ENCODE measurements at regions not wholly inside any gene's neighbourhood (a gene's known extent, or its start where the extent isn't known, plus 50 kb on each side); places are given as distances from the start of the nearest gene placed in this dataset.

GRCh38 chr17:56009795-56010651 lies 143.3 kb upstream of the ANKFN1 start:
- DNase-seq = peak; percentile 55

DNA sequence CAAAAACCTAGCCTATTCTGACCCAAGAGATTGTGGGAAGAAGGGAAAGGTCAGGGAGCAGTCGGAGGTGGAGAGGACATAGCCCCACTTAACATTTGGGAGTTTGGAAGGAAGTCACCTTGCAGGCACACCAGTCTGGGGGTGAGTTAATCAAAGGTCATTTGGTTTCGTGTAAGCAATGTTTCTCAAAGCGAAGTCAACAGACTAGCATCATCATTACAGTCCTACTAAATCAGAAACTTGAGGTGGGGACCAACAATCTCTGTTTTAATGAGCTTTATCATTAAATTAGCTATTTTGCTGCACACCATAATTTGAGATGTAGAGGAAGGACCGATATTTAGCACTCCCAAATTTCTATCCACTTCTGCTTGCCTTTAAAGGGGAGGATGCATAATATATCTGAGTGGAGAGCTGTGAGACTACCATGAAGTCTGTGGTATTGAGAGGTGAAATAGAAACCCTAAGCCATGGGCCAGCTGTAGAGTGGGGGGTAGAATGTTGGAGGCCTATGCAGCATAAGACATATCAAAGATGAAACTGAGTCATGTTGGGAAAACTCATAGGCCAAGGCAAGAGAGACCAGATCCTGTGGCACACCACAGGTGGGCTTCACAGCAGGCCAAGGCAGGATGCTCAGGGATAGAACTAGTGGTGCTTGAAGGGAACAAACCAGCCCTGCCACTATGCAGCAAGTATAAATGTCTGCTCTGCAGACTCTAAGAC lies 141.7 kb upstream of the ANKFN1 start:
- no peak for DNase-seq

GRCh38 chr17:56018211-56018610 lies 135.1 kb upstream of the ANKFN1 start:
- no peak for DNase-seq

- no peak for DNase-seq
These were observed 132.9 kb upstream of the ANKFN1 start for GRCh38 chr17:56020369-56020768.

DNA sequence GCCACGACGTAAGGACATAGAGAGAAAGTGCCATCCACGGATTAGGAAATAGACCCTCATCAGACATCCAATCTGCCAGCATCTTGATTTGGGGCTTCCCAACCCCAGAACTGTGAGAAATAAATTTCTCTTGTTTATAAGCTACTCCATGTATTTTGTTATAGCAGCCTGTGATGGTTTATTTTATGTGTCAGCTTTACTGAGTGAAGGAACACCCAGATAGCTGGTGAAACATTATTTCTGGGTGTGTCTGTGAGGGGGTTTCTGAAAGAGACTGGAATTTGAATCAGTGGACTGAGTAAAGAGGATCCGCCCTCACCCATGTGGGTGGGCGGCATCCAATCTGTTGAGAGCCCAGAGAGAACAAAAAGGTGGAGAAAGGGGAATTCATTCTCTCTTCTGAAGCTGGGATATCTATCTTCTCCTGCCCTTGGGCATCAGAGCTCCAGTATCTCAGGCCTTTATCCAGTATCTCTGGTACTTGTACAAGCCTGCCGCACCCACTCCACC lies 131.5 kb upstream of the ANKFN1 start:
- no peak for DNase-seq

DNA sequence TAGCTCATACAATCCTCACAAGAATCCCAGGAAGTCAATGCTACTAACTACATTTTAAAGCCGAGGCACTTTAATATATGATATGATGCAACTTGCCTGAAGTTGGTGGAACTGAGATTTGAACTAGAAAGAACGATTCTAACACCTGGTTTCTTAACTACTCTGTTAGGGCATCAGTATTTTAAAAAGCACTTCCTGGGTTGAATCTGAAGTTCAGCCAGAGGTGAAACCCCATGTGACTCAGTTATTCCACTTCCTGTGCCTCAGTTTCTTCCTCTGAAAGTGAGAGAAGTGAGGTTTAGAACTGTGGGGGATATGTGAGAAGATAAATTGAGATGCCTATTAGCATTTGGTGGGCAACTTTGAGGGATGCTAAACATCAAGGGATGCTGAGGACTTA lies 129.4 kb upstream of the ANKFN1 start:
- DNase-seq = no peak

DNA sequence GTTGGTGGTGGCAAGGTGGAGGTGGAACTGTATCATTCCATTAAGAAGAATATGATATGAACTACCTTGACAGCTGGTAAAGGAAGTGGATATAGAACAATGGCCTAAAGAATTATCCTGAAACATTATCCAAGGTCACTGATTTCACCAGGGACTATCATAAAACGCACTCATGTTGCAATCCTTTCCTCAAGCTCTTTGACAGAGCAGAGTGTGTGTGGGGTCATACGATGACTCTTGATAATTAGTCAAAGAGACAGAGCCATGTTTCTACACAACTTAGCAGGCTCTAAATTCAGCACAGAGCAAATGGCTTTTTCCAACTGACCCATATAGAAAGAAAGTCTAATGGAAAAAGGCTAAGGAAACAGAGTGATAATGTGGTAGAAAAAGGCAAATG lies 126.4 kb upstream of the ANKFN1 start:
- no peak for DNase-seq

DNA sequence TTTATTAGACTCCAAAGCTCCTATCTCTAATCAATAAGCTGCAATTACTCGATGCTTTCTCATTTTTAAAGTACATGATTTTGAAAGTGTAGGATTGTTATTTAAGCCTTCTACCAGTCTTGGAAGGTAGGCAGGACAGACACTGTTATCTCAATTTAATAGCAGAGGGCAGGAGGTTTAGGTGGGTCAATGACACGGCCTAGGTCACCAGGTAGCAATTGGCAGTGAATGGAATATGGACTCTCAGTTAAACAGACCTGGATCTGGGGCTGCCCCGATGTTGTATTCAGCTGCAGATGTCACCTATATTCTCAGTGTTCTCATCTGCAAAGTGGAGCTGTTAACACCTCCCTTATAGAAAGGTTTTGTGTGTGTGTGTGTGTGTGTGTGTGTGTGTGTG lies 124.4 kb upstream of the ANKFN1 start:
- DNase-seq = no peak

GRCh38 chr17:56030009-56030624 lies 123.2 kb upstream of the ANKFN1 start:
- DNase-seq = no peak

DNA sequence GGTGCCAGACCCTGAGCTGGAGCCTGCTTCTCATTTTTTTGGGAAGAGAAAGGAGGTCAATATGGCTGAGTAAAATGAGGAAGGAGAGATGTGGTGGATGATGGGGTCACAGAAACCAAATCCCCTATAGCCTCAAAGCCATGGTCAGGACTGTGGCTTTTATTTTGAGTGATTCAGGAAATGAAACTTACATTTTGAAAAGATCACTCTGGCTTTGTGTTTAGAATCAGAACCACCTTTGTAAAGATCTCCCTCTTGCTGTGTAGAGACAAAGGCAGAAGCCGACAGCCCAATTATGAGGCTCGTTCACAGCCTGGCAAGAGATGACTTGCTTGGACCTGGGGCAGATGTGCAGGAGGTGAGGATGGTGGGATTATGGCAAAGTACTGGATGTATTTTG lies 121.6 kb upstream of the ANKFN1 start:
- DNase-seq = no peak

DNA sequence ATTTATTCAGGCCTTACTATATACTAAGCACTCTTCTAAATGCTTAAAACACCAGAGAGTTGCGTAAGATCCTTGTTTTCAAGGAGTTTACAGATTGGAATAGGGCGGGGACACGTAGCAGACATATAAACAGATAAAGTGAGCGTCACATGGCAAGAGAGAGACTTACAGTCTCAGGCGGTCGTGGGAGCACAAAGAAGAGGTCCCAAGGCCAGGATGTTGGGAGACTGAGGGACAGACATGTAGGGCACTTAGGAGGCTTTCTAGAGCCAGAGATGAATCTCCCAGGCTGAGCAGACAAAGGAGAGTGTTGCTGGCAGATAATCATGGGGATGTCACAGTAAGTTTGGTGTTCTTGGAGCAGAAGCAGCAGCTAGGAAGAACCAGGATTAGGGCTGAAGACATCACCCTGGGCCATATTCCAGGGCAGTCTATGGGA lies 119.1 kb upstream of the ANKFN1 start:
- DNase-seq = no peak

DNA sequence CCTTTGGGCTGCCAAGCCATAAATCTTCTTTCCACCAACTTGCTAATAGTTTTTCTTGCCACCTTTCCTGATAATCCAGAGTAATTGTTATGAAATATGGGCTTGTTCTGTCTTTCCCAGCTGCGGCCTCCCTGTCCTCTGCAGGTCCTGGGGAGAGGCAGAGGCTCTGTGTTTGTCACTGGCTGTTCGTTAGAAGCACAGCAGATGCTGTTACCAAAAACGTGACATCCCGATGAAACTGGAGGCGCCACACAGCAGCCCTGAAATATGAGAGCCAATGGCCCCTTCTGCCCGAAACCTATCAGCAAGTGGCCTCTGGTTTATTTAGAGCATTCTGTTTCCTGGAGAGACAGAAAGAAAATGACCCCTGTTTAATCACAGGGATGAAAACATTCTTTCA lies 115.1 kb upstream of the ANKFN1 start:
- no peak for DNase-seq

DNA sequence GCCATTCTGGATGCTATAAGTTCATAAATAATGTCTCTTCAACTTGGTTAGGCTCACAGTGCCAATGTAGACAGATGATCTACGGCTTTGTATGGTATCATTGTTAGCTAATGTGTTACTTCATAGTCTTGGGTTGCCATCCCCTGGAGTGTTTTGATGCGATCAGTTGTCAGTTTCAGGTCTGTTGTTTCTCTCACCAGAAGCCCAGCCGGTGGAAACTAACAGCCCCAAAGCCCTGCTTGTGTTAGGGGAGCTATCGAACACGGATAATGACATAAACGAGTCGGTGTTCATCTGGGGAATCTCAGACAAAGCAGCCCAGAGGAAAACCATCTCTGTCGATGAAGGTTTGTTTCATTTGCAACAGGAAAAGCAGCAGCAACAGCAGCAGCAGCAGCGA lies 107.4 kb upstream of the ANKFN1 start:
- DNase-seq = no peak

DNA sequence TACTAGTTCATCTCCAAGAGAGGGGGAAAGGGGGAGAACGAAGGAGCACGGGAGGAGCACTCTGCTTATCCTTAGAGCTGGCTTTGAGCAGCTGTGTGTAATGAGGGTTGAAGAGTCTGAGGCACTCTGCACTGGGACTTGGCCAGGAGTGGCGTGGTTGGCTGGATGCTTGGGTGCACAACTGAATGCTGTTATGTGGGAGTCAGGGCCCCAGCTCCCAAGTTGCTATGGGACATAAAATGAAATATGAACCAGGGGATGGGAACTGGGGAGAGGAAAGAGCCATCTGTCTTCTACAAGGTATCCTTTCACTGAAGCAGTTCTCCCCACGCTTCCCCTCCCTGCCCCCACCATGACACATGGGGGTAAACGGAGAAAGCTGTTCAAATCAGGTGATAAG lies 105.9 kb upstream of the ANKFN1 start:
- DNase-seq = no peak

DNA sequence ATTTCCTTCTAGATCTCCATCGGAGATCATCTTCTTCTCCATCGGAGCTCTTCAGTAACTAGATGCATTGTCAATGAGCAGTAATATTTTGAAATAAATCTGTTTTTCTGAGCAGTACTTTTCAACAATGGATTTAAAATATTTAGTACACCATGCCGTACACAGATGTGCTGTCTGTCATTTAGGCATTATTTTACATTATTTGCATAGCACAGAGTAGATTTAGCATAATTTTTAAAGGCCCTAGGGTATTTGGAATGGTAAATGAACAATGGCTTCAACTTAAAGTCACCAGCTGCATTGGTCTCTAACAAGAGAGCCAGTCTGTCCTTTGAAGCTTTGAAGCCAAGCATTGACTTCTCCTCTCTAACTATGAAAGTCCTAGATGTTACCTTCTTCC lies 95.4 kb upstream of the ANKFN1 start:
- DNase-seq = no peak

GRCh38 chr17:56064506-56064905 lies 88.8 kb upstream of the ANKFN1 start:
- no peak for DNase-seq

DNA sequence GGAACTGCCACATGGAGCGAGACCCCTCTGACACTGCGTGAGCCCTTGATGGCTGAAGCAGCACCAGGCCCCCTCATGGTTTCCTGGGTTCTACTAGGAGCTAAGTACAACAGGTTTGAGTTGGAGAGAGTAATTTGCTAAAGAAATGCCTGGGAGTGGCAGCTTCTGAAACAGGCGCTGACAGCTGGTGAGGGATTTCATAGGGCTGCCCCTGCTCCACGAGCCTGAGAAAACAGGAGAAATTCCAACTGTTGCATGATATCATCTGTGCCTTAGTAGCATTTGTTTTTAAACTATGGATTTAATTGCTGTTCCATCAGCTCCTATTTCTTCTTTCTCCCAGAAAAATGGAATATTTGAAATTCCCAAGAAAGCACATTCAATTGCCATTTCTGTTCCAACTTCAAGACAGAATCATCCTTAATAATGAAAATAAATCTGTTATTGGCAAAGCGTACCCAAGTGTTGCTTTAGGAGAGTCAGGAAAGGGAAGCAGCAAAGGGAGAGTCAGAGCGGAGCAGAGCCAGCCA lies 78.8 kb upstream of the ANKFN1 start:
- DNase-seq = no peak

DNA sequence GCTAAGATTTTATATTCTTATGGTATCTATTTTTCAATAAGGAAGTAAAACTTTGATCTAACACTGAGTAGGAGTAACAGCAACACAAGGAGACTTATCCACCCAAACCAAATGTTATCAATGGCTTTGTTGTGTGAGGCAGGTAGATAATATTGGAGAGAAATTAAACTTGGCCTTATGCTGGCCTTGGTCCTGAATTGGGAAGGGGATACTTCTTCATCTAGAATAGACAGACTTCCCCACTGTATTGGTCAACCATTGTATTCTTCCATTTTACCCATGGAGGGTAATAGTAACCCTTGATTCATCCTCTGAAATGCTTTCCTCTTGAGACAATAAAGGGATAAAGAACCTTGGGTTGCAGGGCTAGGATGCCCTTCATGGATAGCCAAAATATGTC lies 76.3 kb upstream of the ANKFN1 start:
- no peak for DNase-seq

DNA sequence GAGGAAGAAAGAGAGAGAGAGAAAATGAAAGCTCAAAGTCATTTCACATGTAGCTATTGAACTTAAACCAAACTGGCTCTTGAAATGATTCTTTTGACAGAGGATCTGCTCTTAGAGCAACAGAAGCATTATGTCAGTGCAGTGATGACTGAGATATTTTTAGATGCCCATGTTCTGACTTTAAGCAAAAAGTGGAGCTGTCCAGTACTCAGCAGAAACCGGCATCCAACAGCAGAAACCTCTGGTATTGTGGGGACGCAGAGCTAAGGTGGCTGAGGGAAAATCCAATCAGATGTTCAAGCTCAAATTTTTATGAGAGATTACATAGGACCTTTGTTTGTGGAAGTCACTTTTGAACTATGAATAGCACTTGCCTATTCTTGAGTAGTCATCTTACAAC lies 69.8 kb upstream of the ANKFN1 start:
- DNase-seq = no peak

DNA sequence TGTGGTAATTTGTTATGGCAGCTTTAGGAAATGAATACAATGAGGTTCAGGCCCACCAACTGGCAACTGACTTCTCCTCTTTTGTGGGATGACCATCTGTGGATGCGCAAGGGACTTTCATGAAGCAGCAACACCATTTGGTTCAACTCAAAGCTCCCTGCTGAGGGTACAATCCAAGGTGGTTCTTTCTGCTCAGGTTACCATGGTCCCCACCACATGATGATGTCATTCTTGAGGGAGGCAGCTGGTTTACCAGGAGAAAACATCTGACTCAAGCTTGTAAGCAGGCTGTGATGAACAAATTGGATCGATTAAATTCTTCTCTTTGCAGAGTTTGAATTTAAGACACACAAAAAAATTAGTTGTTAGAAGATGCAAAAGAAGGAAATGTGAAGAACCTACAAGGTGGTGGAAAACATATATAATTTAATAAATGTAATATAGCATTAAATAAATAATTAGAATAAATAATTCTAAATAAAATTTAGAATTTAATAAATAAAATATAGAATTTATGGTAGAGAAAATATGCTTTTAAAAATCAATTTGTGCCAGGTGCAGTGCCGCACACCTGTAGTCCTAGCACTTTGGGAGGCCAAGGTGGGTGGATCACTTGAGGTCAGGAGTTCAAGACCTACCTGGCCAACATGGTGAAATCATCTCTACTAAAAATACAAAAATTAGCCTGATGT lies 67.6 kb upstream of the ANKFN1 start:
- DNase-seq = no peak

GRCh38 chr17:56087199-56087598 lies 66.1 kb upstream of the ANKFN1 start:
- DNase-seq = no peak

DNA sequence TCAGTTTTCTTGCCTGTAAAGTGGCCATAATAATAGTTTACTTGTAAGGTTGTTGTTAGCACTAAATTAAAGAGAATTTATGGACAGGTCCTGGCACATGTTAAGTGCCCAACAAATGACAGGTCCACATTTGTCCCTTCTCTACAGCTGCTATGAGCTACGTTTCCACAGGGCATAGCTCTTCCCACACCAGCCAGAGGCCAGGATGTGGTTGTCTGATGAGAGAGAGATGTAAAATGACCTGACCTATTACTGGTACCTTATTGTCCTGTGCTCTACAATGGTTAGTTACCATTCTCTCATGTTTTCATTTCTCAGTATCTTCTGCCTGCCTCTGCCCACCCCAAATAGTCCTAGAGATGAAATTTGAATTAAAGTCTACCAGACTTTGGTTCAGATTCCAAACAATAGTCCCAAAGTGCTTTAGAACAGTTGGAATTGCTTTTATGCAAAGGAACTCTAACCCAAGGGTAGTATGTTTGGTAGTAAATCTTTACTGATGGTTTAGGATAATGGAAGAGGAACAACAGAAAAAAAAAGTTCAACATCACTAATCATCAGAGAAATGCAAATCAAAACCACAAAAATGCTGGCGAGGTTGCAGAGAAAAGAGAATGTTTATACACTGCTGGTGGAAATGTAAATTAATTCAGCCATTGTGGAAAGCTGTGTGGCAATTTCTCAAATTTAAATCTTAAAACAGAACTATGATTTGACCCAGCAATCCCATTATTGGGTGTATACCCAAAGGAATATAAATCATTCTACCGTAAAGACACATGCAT lies 57.1 kb upstream of the ANKFN1 start:
- DNase-seq = no peak
